ENCODE measurements at regions not wholly inside any gene's neighbourhood (a gene's known extent, or its start where the extent isn't known, plus 50 kb on each side); places are given as distances from the start of the nearest gene placed in this dataset.

- Histone ChIP-seq H3K27me3 (replicated peaks; ENCODE audit: control insufficient read depth, insufficient read depth, low read length) (no peaks in the 10 kb centered on the region), H3K4me3 (ENCODE audit: low read depth, low read length) (no peak overlapping the region), H3K9me3 (no peaks in the 10 kb centered on the region), H3K36me3 (ENCODE audit: control insufficient read depth, insufficient read depth, low read length) (no peaks in the 10 kb centered on the region), H3K4me1 (peaks cover 8% of the 10 kb centered on the region; the same call in 1 of the 2 replicates)
- TF ChIP-seq CTCF (IDR thresholded peaks at IDR 0.05; ENCODE audit: insufficient read depth in 1 of 2, low read depth in 1 of 2, low read length in 1 of 2, severe bottlenecking in 1 of 2, unreplicated experiment in 1 of 2): no peak
- H3K27ac Mint-ChIP-seq (ENCODE audit: unreplicated experiment): no peak overlapping the region
- H3K36me3 Mint-ChIP-seq (ENCODE audit: insufficient read depth, unreplicated experiment): peaks cover 6% of the 10 kb centered on the region
- intact Hi-C loops (cut with micrococcal nuclease; ENCODE audit: unreplicated experiment): no loop called here
- H3K27me3 Mint-ChIP-seq (ENCODE audit: insufficient read depth, unreplicated experiment): no peaks in the 10 kb centered on the region
- H3K4me3 Mint-ChIP-seq (ENCODE audit: unreplicated experiment): no peak overlapping the region
- H3K4me1 Mint-ChIP-seq (ENCODE audit: low read depth, unreplicated experiment): peaks cover 26% of the 10 kb centered on the region
- ChIA-PET CTCF (no interaction called here), POLR2A (no interaction called here)
- no peak for DNase-seq
- BruUV-seq (replicated peaks): no TSS peak
- no peaks in the 10 kb centered on the region for H3K9me3 Mint-ChIP-seq (ENCODE audit: unreplicated experiment)
Measured at GRCh38 chr18:46247942-46248341, 143.8 kb downstream of the HAUS1 start.

GRCh38 chr18:46250084-46250811 is 146.1 kb downstream of the HAUS1 start:
- H3K36me3 ChIP-seq (ENCODE audit: control insufficient read depth, insufficient read depth, low read length): no peaks in the 10 kb centered on the region
- peak; percentile 37 to 43 for DNase-seq
- intact Hi-C loops (cut with micrococcal nuclease; ENCODE audit: unreplicated experiment): no loop called here
- Mint-ChIP-seq H3K36me3 (ENCODE audit: insufficient read depth, unreplicated experiment) (peaks cover 6% of the 10 kb centered on the region), H3K27me3 (ENCODE audit: insufficient read depth, unreplicated experiment) (no peaks in the 10 kb centered on the region), H3K4me1 (ENCODE audit: low read depth, unreplicated experiment) (peaks cover 26% of the 10 kb centered on the region), H3K4me3 (ENCODE audit: unreplicated experiment) (peak overlapping the region; percentile 59), H3K9me3 (ENCODE audit: unreplicated experiment) (no peaks in the 10 kb centered on the region), H3K27ac (ENCODE audit: unreplicated experiment) (peak overlapping the region; percentile 77)
- peaks cover 8% of the 10 kb centered on the region; the same call in 1 of the 2 replicates for H3K4me1 ChIP-seq
- no peaks in the 10 kb centered on the region for H3K9me3 ChIP-seq
- H3K4me3 ChIP-seq (ENCODE audit: low read depth, low read length): no peak overlapping the region
- no peaks in the 10 kb centered on the region for H3K27me3 ChIP-seq (replicated peaks; ENCODE audit: control insufficient read depth, insufficient read depth, low read length)
- ChIA-PET CTCF (no interaction called here), POLR2A (no interaction called here)
- no TSS peak for BruUV-seq (replicated peaks)
- TF ChIP-seq CTCF (IDR thresholded peaks at IDR 0.05; ENCODE audit: insufficient read depth in 1 of 2, low read depth in 1 of 2, low read length in 1 of 2, severe bottlenecking in 1 of 2, unreplicated experiment in 1 of 2): no peak

GRCh38 chr18:46250812-46251173 is 146.6 kb downstream of the HAUS1 start:
- H3K9me3 ChIP-seq: no peaks in the 10 kb centered on the region
- CTCF ChIA-PET: no interaction called here
- H3K27me3 ChIP-seq (replicated peaks; ENCODE audit: control insufficient read depth, insufficient read depth, low read length): no peaks in the 10 kb centered on the region
- H3K4me1 ChIP-seq: peaks cover 8% of the 10 kb centered on the region; the same call in 1 of the 2 replicates
- Mint-ChIP-seq H3K9me3 (ENCODE audit: unreplicated experiment) (no peaks in the 10 kb centered on the region), H3K27me3 (ENCODE audit: insufficient read depth, unreplicated experiment) (no peaks in the 10 kb centered on the region), H3K36me3 (ENCODE audit: insufficient read depth, unreplicated experiment) (peaks cover 10% of the 10 kb centered on the region), H3K4me3 (ENCODE audit: unreplicated experiment) (peak overlapping the region; percentile 59), H3K27ac (ENCODE audit: unreplicated experiment) (peak overlapping the region; percentile 77), H3K4me1 (ENCODE audit: low read depth, unreplicated experiment) (peaks cover 26% of the 10 kb centered on the region)
- intact Hi-C loops (cut with micrococcal nuclease; ENCODE audit: unreplicated experiment): no loop called here
- H3K36me3 ChIP-seq (ENCODE audit: control insufficient read depth, insufficient read depth, low read length): no peaks in the 10 kb centered on the region
- no peak for TF ChIP-seq CTCF (IDR thresholded peaks at IDR 0.05; ENCODE audit: insufficient read depth in 1 of 2, low read depth in 1 of 2, low read length in 1 of 2, severe bottlenecking in 1 of 2, unreplicated experiment in 1 of 2)
- H3K4me3 ChIP-seq (ENCODE audit: low read depth, low read length): no peak overlapping the region
- DNase-seq: no peak
- POLR2A ChIA-PET: no interaction called here
- BruUV-seq (replicated peaks): no TSS peak

Measured in Caco-2 (cell line).